Central memory CD8-positive, alpha-beta T cell (primary cell): ENCODE measurements at regions not wholly inside any gene's neighbourhood (a gene's known extent, or its start where the extent isn't known, plus 50 kb on each side); places are given as distances from the start of the nearest gene placed in this dataset.

Experiments
- ATAC-seq: fragments of 150-1000 bp; cut with Tn5 transposase; replicated peaks from 2 replicates; pipeline ENCODE4 v1.10.0; 2022; ENCODE audit warnings: mild to moderate bottlenecking, moderate FRiP score, moderate number of reproducible peaks; ENCODE audit not compliant: poor library complexity, severe bottlenecking; ENCODE audit errors: extremely low read depth
- DNase-seq, 2 donors: peaks; one replicate each; pipeline ENCODE4 v3.0.0; 2021; ENCODE audit warnings: low spot score in 2 of 2
- H3K27ac Mint-ChIP-seq: one replicate; pipeline ENCODE4 v1.8.0; 2022; ENCODE audit warnings: low read depth, mild to moderate bottlenecking, moderate library complexity, mixed read lengths
- H3K27me3 Mint-ChIP-seq: one replicate; pipeline ENCODE4 v1.8.0; 2022; ENCODE audit warnings: mixed read lengths
- H3K36me3 Mint-ChIP-seq: one replicate; pipeline ENCODE4 v1.8.0; 2022; ENCODE audit warnings: mild to moderate bottlenecking, moderate library complexity, mixed read lengths; ENCODE audit not compliant: insufficient read depth
- H3K4me1 Mint-ChIP-seq: one replicate; pipeline ENCODE4 v1.8.0; 2022; ENCODE audit warnings: mixed read lengths
- H3K4me3 Mint-ChIP-seq: one replicate; pipeline ENCODE4 v1.8.0; 2022; ENCODE audit warnings: mild to moderate bottlenecking, moderate library complexity, mixed read lengths
- H3K9me3 Mint-ChIP-seq: one replicate; pipeline ENCODE4 v1.8.0; 2022; ENCODE audit warnings: mixed read lengths

GRCh38 chr13:22470075-22470474 lies 710.7 kb upstream of the SGCG start:
- H3K36me3 Mint-ChIP-seq = no peaks in the 10 kb centered on the region

GRCh38 chr13:22482496-22483000 lies 698.2 kb upstream of the SGCG start:
- Mint-ChIP-seq H3K9me3 (peaks cover 10% of the 10 kb centered on the region), H3K27me3 (no peaks in the 10 kb centered on the region), H3K36me3 (no peaks in the 10 kb centered on the region), H3K4me3 (no peak overlapping the region), H3K27ac (no peak overlapping the region), H3K4me1 (no peaks in the 10 kb centered on the region)
- no peak for DNase-seq
- no peak for ATAC-seq

More at GRCh38 chr13:22470075-22470474, 710.7 kb upstream of the SGCG start:
- DNase-seq (no peak), ATAC-seq (no peak)
- H3K4me1 Mint-ChIP-seq = no peaks in the 10 kb centered on the region
- H3K4me3 Mint-ChIP-seq = no peak overlapping the region
- no peaks in the 10 kb centered on the region for H3K9me3 Mint-ChIP-seq
- no peaks in the 10 kb centered on the region for H3K27me3 Mint-ChIP-seq
- no peak overlapping the region for H3K27ac Mint-ChIP-seq

- no peaks in the 10 kb centered on the region for H3K36me3 Mint-ChIP-seq
- peaks cover 10% of the 10 kb centered on the region for H3K9me3 Mint-ChIP-seq
- no peaks in the 10 kb centered on the region for H3K27me3 Mint-ChIP-seq
- no peak overlapping the region for H3K4me3 Mint-ChIP-seq
- no peak for DNase-seq
- H3K4me1 Mint-ChIP-seq = no peaks in the 10 kb centered on the region
- H3K27ac Mint-ChIP-seq = no peak overlapping the region
- ATAC-seq = no peak
Measured at GRCh38 chr13:22483276-22483675, 697.5 kb upstream of the SGCG start.

- no peaks in the 10 kb centered on the region for H3K27me3 Mint-ChIP-seq
- H3K4me1 Mint-ChIP-seq = no peaks in the 10 kb centered on the region
- H3K36me3 Mint-ChIP-seq = no peaks in the 10 kb centered on the region
- no peak for DNase-seq
- no peak for ATAC-seq
- no peak overlapping the region for H3K4me3 Mint-ChIP-seq
- no peak overlapping the region for H3K27ac Mint-ChIP-seq
- H3K9me3 Mint-ChIP-seq = peaks cover 4% of the 10 kb centered on the region
Measured at GRCh38 chr13:22486490-22486889, 694.3 kb upstream of the SGCG start.

GRCh38 chr13:22487932-22488331 lies 692.8 kb upstream of the SGCG start:
- ATAC-seq (no peak), DNase-seq (no peak)
- Mint-ChIP-seq H3K27ac (no peak overlapping the region), H3K9me3 (no peaks in the 10 kb centered on the region), H3K4me3 (no peak overlapping the region), H3K4me1 (no peaks in the 10 kb centered on the region), H3K36me3 (no peaks in the 10 kb centered on the region), H3K27me3 (no peaks in the 10 kb centered on the region)

- no peak overlapping the region for H3K4me3 Mint-ChIP-seq
- DNase-seq (no peak), ATAC-seq (no peak)
- H3K4me1 Mint-ChIP-seq = no peaks in the 10 kb centered on the region
- H3K36me3 Mint-ChIP-seq = peaks cover 2% of the 10 kb centered on the region
- no peaks in the 10 kb centered on the region for H3K27me3 Mint-ChIP-seq
- no peak overlapping the region for H3K27ac Mint-ChIP-seq
- H3K9me3 Mint-ChIP-seq = no peaks in the 10 kb centered on the region
Measured at GRCh38 chr13:22489771-22490170, 691.0 kb upstream of the SGCG start.

GRCh38 chr13:22495819-22496218 lies 685.0 kb upstream of the SGCG start:
- H3K27me3 Mint-ChIP-seq = no peaks in the 10 kb centered on the region
- ATAC-seq (no peak), DNase-seq (no peak)
- H3K9me3 Mint-ChIP-seq = no peaks in the 10 kb centered on the region
- no peak overlapping the region for H3K27ac Mint-ChIP-seq
- H3K4me1 Mint-ChIP-seq = no peaks in the 10 kb centered on the region
- peaks cover 2% of the 10 kb centered on the region for H3K36me3 Mint-ChIP-seq
- no peak overlapping the region for H3K4me3 Mint-ChIP-seq

- H3K4me3 Mint-ChIP-seq = no peak overlapping the region
Measured at GRCh38 chr13:22496803-22497508, 683.8 kb upstream of the SGCG start.

GRCh38 chr13:22497991-22498780 lies 682.6 kb upstream of the SGCG start:
- no peaks in the 10 kb centered on the region for H3K9me3 Mint-ChIP-seq
- H3K27ac Mint-ChIP-seq = no peak overlapping the region
- no peaks in the 10 kb centered on the region for H3K27me3 Mint-ChIP-seq
- peaks cover under 1% of the 10 kb centered on the region for H3K36me3 Mint-ChIP-seq
- DNase-seq (no peak), ATAC-seq (no peak)
- H3K4me3 Mint-ChIP-seq = no peak overlapping the region
- no peaks in the 10 kb centered on the region for H3K4me1 Mint-ChIP-seq

More at GRCh38 chr13:22496803-22497508, 683.8 kb upstream of the SGCG start:
- ATAC-seq (no peak), DNase-seq (no peak)
- H3K27ac Mint-ChIP-seq = no peak overlapping the region
- no peaks in the 10 kb centered on the region for H3K4me1 Mint-ChIP-seq
- H3K36me3 Mint-ChIP-seq = peaks cover 2% of the 10 kb centered on the region
- no peaks in the 10 kb centered on the region for H3K27me3 Mint-ChIP-seq
- no peaks in the 10 kb centered on the region for H3K9me3 Mint-ChIP-seq

- no peak for ATAC-seq
Measured at GRCh38 chr13:22499919-22500318, 680.9 kb upstream of the SGCG start.

GRCh38 chr13:22505489-22505888 lies 675.3 kb upstream of the SGCG start:
- ATAC-seq = no peak

More at GRCh38 chr13:22499919-22500318, 680.9 kb upstream of the SGCG start:
- no peak overlapping the region for H3K4me3 Mint-ChIP-seq
- no peaks in the 10 kb centered on the region for H3K36me3 Mint-ChIP-seq
- no peaks in the 10 kb centered on the region for H3K4me1 Mint-ChIP-seq
- DNase-seq = no peak
- no peaks in the 10 kb centered on the region for H3K27me3 Mint-ChIP-seq
- no peaks in the 10 kb centered on the region for H3K9me3 Mint-ChIP-seq
- H3K27ac Mint-ChIP-seq = no peak overlapping the region

GRCh38 chr13:22506096-22506691 lies 674.6 kb upstream of the SGCG start:
- H3K36me3 Mint-ChIP-seq = no peaks in the 10 kb centered on the region
- no peaks in the 10 kb centered on the region for H3K9me3 Mint-ChIP-seq
- ATAC-seq (no peak), DNase-seq (no peak)
- no peak overlapping the region for H3K27ac Mint-ChIP-seq
- no peaks in the 10 kb centered on the region for H3K4me1 Mint-ChIP-seq
- no peak overlapping the region for H3K4me3 Mint-ChIP-seq
- no peaks in the 10 kb centered on the region for H3K27me3 Mint-ChIP-seq

More at GRCh38 chr13:22505489-22505888, 675.3 kb upstream of the SGCG start:
- no peaks in the 10 kb centered on the region for H3K36me3 Mint-ChIP-seq
- no peaks in the 10 kb centered on the region for H3K4me1 Mint-ChIP-seq
- DNase-seq = no peak
- H3K27me3 Mint-ChIP-seq = no peaks in the 10 kb centered on the region
- H3K27ac Mint-ChIP-seq = no peak overlapping the region
- H3K4me3 Mint-ChIP-seq = no peak overlapping the region
- H3K9me3 Mint-ChIP-seq = no peaks in the 10 kb centered on the region
